HFFc6 (cell line): ENCODE measurements at regions not wholly inside any gene's neighbourhood (a gene's known extent, or its start where the extent isn't known, plus 50 kb on each side); places are given as distances from the start of the nearest gene placed in this dataset.

Experiments
- DNase-seq: peaks from one replicate; pipeline ENCODE4 v3.0.0-alpha.2; 2018
- H3K27ac Mint-ChIP-seq: 2 replicates; pipeline ENCODE4 v1.8.0; 2020; ENCODE audit warnings: mild to moderate bottlenecking, mixed read lengths
- H3K27me3 Mint-ChIP-seq: 2 replicates; pipeline ENCODE4 v1.8.0; 2021; ENCODE audit warnings: mild to moderate bottlenecking, moderate library complexity, mixed read lengths; ENCODE audit not compliant: insufficient read depth
- H3K36me3 Mint-ChIP-seq: 2 replicates; pipeline ENCODE4 v1.8.0; 2021; ENCODE audit warnings: low read depth, mixed read lengths
- H3K4me1 Mint-ChIP-seq: 2 replicates; pipeline ENCODE4 v1.8.0; 2020; ENCODE audit warnings: low read depth, mixed read lengths
- H3K4me3 Mint-ChIP-seq: 2 replicates; pipeline ENCODE4 v1.8.0; 2020; ENCODE audit warnings: mild to moderate bottlenecking, moderate library complexity, mixed read lengths
- H3K9me3 Mint-ChIP-seq: 2 replicates; pipeline ENCODE4 v1.8.0; 2020; ENCODE audit warnings: mild to moderate bottlenecking, mixed read lengths
- CTCF ChIP-seq: fragments of 200-600 bp; sonication (generic); IDR thresholded peaks from 2 replicates; pipeline ENCODE4 v1.5.0; 2021; ENCODE audit warnings: antibody characterized with exemption, mild to moderate bottlenecking

GRCh38 chr5:61897251-61897650 is 408.8 kb upstream of the KIF2A start:
- no peak for TF ChIP-seq CTCF
- Mint-ChIP-seq H3K27ac (no peak overlapping the region), H3K4me3 (no peak overlapping the region), H3K9me3 (peaks cover 45% of the 10 kb centered on the region), H3K36me3 (no peaks in the 10 kb centered on the region), H3K4me1 (no peaks in the 10 kb centered on the region), H3K27me3 (no peaks in the 10 kb centered on the region; the same call in 1 of the 2 replicates)
- no peak for DNase-seq

GRCh38 chr5:61901997-61902396 is 404.0 kb upstream of the KIF2A start:
- Mint-ChIP-seq H3K4me3 (no peak overlapping the region), H3K9me3 (peaks cover 30% of the 10 kb centered on the region), H3K36me3 (no peaks in the 10 kb centered on the region), H3K4me1 (no peaks in the 10 kb centered on the region), H3K27me3 (no peaks in the 10 kb centered on the region; the same call in 1 of the 2 replicates), H3K27ac (no peak overlapping the region)
- no peak for TF ChIP-seq CTCF
- no peak for DNase-seq

GRCh38 chr5:61904730-61905129 is 401.3 kb upstream of the KIF2A start:
- H3K27ac Mint-ChIP-seq = no peak overlapping the region
- no peaks in the 10 kb centered on the region for H3K4me1 Mint-ChIP-seq
- H3K27me3 Mint-ChIP-seq = no peaks in the 10 kb centered on the region; the same call in 1 of the 2 replicates
- TF ChIP-seq CTCF = no peak
- H3K36me3 Mint-ChIP-seq = no peaks in the 10 kb centered on the region
- no peak for DNase-seq
- no peak overlapping the region for H3K4me3 Mint-ChIP-seq
- H3K9me3 Mint-ChIP-seq = peaks cover 19% of the 10 kb centered on the region

GRCh38 chr5:61905613-61906012 is 400.4 kb upstream of the KIF2A start:
- Mint-ChIP-seq H3K36me3 (no peaks in the 10 kb centered on the region), H3K27me3 (no peaks in the 10 kb centered on the region; the same call in 1 of the 2 replicates), H3K4me3 (no peak overlapping the region), H3K9me3 (peaks cover 19% of the 10 kb centered on the region), H3K27ac (no peak overlapping the region), H3K4me1 (no peaks in the 10 kb centered on the region)
- no peak for DNase-seq
- TF ChIP-seq CTCF = no peak

GRCh38 chr5:61906820-61907219 is 399.2 kb upstream of the KIF2A start:
- TF ChIP-seq CTCF = no peak
- H3K4me3 Mint-ChIP-seq = no peak overlapping the region
- peaks cover 16% of the 10 kb centered on the region for H3K9me3 Mint-ChIP-seq
- H3K27ac Mint-ChIP-seq = no peak overlapping the region
- no peaks in the 10 kb centered on the region for H3K4me1 Mint-ChIP-seq
- DNase-seq = no peak
- H3K27me3 Mint-ChIP-seq = no peaks in the 10 kb centered on the region
- no peaks in the 10 kb centered on the region for H3K36me3 Mint-ChIP-seq

- TF ChIP-seq CTCF = no peak
- DNase-seq = no peak
- no peak overlapping the region for H3K27ac Mint-ChIP-seq
- peaks cover 23% of the 10 kb centered on the region for H3K9me3 Mint-ChIP-seq
- H3K4me3 Mint-ChIP-seq = no peak overlapping the region
- no peaks in the 10 kb centered on the region for H3K36me3 Mint-ChIP-seq
- no peaks in the 10 kb centered on the region for H3K27me3 Mint-ChIP-seq
- no peaks in the 10 kb centered on the region for H3K4me1 Mint-ChIP-seq
Observed at GRCh38 chr5:61907995-61908394, 398.0 kb upstream of the KIF2A start.
